ENCODE measurements at regions not wholly inside any gene's neighbourhood (a gene's known extent, or its start where the extent isn't known, plus 50 kb on each side); places are given as distances from the start of the nearest gene placed in this dataset.
A peak's percentile ranks its signal among the peaks of the same experiment; 100 is the strongest.

DNA sequence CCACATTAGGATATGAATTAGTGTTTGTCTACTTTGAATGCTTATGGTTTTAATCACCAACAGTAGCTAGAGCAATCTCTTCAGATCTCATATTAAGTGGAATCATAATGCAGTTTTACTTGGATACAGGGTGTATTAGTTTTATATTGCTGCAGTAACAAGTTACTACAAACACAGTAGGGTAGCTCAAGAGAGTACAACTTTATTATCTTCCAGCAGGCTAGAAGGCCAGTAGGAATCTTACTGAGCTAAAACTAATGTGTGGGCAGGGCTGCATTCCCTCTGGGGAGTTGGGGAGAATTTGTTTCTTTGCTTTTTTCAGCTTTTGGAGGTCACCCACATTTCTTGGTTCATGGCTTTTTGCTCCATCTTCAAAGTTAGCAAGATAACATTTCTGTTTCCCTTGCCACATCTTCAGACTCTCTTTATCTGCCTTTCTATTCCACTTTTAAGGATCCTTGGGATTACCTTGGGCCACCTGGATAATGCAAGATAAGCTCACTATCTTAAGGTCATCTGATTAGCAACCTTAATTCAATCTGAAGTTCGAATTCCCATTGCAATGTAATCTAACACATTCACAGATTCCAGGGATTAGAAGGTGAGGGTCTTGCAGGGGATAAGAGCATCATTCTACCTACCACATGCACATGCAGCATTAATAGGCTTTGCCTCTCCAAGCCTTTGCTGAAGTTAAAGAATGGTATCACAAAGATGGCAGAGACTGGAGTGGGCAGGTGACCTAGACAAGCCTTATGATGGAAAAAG is 134.1 kb upstream of the SLC10A2 start:
- Histone ChIP-seq H3K4me3 (ENCODE audit: low read depth, low read length) (no peak overlapping the region), H3K36me3 (ENCODE audit: control insufficient read depth, insufficient read depth, low read length) (no peaks in the 10 kb centered on the region), H3K27me3 (ENCODE audit: control insufficient read depth, insufficient read depth, low read length) (no peaks in the 10 kb centered on the region)
- DNase-seq (ENCODE audit: low read depth) (no peak), FAIRE-seq (peak; percentile 73)
- TF ChIP-seq, protein P1, sequence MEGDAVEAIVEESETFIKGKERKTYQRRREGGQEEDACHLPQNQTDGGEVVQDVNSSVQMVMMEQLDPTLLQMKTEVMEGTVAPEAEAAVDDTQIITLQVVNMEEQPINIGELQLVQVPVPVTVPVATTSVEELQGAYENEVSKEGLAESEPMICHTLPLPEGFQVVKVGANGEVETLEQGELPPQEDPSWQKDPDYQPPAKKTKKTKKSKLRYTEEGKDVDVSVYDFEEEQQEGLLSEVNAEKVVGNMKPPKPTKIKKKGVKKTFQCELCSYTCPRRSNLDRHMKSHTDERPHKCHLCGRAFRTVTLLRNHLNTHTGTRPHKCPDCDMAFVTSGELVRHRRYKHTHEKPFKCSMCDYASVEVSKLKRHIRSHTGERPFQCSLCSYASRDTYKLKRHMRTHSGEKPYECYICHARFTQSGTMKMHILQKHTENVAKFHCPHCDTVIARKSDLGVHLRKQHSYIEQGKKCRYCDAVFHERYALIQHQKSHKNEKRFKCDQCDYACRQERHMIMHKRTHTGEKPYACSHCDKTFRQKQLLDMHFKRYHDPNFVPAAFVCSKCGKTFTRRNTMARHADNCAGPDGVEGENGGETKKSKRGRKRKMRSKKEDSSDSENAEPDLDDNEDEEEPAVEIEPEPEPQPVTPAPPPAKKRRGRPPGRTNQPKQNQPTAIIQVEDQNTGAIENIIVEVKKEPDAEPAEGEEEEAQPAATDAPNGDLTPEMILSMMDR (IDR thresholded peaks at IDR 0.05; ENCODE audit: insufficient read depth, low read length, severe bottlenecking) = no peak

DNA sequence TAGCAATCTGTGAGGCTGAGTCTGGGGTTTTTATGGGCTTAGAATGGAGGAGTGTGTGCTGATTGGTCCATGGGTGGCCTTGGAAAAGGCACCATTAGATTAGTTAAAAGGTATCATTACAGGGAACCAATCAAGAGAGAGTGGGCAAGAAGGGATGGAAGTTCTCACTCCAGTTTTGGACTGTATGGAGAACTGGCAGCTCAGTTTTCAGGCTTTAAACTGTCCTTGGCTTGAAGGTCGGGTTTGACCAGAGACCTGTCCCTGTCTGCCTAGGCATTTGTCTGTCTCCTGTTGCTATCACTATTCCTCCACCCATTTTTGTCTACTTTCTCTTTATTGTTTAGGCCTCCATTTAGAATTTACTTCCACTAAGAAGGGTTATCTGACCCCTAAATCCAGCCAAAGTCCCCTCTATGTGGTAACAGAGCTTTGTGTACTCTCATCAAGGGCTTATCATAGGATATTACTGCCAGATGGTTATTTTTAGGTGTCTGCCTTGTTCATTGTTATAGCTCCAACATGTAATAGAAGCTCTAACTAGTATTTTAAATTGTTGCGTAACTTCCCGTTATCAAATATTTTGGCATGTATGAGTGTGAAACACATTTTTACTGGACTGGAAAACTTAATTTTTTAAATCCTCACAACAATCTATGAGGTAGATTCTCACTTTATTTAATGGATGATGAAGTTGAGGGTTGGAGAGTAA is 133.3 kb upstream of the SLC10A2 start:
- FAIRE-seq (no peak), DNase-seq (ENCODE audit: low read depth) (no peak)

DNA sequence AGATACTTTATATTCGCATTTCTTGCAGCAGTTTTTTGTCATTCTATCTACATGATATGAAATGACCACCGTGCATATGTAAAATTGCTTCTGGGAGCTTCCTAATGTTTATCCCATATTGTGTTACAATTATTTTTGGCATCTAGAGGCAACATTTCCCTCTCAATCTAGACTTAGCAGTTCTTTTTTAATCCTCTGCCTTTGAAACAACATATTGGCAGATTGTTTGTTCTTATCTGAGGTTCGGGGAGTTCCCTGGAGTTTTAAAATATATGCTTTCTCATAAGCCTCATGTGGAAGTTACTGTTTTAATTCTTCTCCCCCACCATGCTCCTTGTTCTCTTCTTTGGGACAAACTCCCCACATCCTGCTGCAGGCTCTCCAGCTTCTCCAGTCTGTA is 130.1 kb upstream of the SLC10A2 start:
- TF ChIP-seq, protein P1 (IDR thresholded peaks at IDR 0.05; ENCODE audit: insufficient read depth, low read length, severe bottlenecking) = no peak
- H3K36me3 ChIP-seq (ENCODE audit: control insufficient read depth, insufficient read depth, low read length) = no peaks in the 10 kb centered on the region
- DNase-seq (ENCODE audit: low read depth) (no peak), FAIRE-seq (no peak)
- H3K27me3 ChIP-seq (ENCODE audit: control insufficient read depth, insufficient read depth, low read length) = no peaks in the 10 kb centered on the region
- no peak overlapping the region for H3K4me3 ChIP-seq (ENCODE audit: low read depth, low read length)

More for the DNA sequence above, 133.3 kb upstream of the SLC10A2 start:
- Histone ChIP-seq H3K4me3 (ENCODE audit: low read depth, low read length) (no peak overlapping the region), H3K36me3 (ENCODE audit: control insufficient read depth, insufficient read depth, low read length) (no peaks in the 10 kb centered on the region), H3K27me3 (ENCODE audit: control insufficient read depth, insufficient read depth, low read length) (no peaks in the 10 kb centered on the region)
- TF ChIP-seq, protein P1 (IDR thresholded peaks at IDR 0.05; ENCODE audit: insufficient read depth, low read length, severe bottlenecking) = no peak

DNA sequence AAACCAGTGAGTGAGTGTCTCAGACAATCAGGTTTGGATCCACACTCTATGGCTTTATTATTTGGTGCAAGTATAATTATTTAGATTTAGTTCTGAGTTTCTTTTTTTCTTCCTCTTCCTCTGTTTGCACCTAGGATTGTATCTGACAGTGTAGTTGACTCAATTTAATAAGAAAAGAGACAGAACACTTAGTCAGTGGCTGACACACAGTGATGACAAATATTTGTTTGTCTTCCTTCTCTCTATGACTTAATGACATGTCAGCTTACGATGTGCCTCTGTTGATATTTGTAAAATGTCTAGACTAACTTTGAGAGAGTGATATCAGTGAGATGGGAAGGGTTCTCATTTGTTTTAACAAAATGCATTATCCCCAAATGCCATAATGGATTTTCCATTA is 129.5 kb upstream of the SLC10A2 start:
- no peaks in the 10 kb centered on the region for H3K27me3 ChIP-seq (ENCODE audit: control insufficient read depth, insufficient read depth, low read length)
- DNase-seq (ENCODE audit: low read depth) (peak; percentile 78), FAIRE-seq (no peak)
- TF ChIP-seq, protein P1 (IDR thresholded peaks at IDR 0.05; ENCODE audit: insufficient read depth, low read length, severe bottlenecking) = no peak
- no peaks in the 10 kb centered on the region for H3K36me3 ChIP-seq (ENCODE audit: control insufficient read depth, insufficient read depth, low read length)
- H3K4me3 ChIP-seq (ENCODE audit: low read depth, low read length) = no peak overlapping the region

DNA sequence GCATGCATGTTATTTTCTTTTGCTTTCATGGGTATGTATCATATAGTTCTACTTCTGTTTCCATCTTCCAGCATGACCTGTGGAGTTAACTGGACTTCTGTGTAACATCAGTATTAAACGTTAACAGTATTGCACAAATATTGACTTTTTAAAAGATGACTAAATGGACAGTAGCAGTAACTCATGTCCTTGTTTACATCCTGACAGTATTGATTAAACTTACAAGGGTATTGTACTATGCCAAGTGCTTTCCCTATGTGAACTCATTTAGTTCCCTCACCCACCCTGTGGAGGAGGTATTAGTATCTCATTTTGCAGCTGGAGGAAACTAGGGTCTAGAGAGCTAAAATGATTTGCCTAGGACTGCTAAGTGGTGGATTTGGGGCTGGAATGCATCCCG is 128.7 kb upstream of the SLC10A2 start:
- H3K4me3 ChIP-seq (ENCODE audit: low read depth, low read length) = no peak overlapping the region
- no peaks in the 10 kb centered on the region for H3K36me3 ChIP-seq (ENCODE audit: control insufficient read depth, insufficient read depth, low read length)
- FAIRE-seq (no peak), DNase-seq (ENCODE audit: low read depth) (no peak)
- H3K27me3 ChIP-seq (ENCODE audit: control insufficient read depth, insufficient read depth, low read length) = no peaks in the 10 kb centered on the region
- TF ChIP-seq, protein P1 (IDR thresholded peaks at IDR 0.05; ENCODE audit: insufficient read depth, low read length, severe bottlenecking) = no peak
